OCI-LY7 (cell line): ENCODE measurements at regions not wholly inside any gene's neighbourhood (a gene's known extent, or its start where the extent isn't known, plus 50 kb on each side); places are given as distances from the start of the nearest gene placed in this dataset.

ENCODE experiments used
- BruUV-seq: library from RNA; stranded (reverse); fragments of 400-500 nt; replicated peaks from 2 replicates; lab custom pipeline; 2021; lab: Mats Ljungman, UMichigan
- CTCF ChIA-PET: fragments of 300-600 bp; sonication (Branson Sonifier 250); formaldehyde crosslinking; loops from one replicate; lab custom pipeline; 2022; ENCODE audit warnings: antibody characterized with exemption; ENCODE audit not compliant: unreplicated experiment; lab: Charles Lee
- POLR2A ChIA-PET: fragments of 300-600 bp; sonication (Branson Sonifier 250); formaldehyde crosslinking; loops from one replicate; lab custom pipeline; 2022; ENCODE audit warnings: antibody characterized with exemption; lab: Charles Lee
- DNase-seq: peaks from one replicate; pipeline ENCODE4 v3.0.0-alpha.2; 2015; ENCODE audit warnings: low spot score
- H2AFZ ChIP-seq: fragments of 200-600 bp; sonication (generic), shearing (Covaris generic); 2 replicates; pipeline ENCODE4 v1.6.1; 2014; ENCODE audit warnings: mild to moderate bottlenecking, antibody characterized with exemption, low read length, moderate library complexity
- H3K27ac ChIP-seq: fragments of 200-600 bp; sonication (generic); 2 replicates; pipeline ENCODE4 v1.5.1; 2014; ENCODE audit warnings: mixed run types, low read depth, mild to moderate bottlenecking, moderate library complexity, low read length, inconsistent platforms; ENCODE audit not compliant: poor library complexity, severe bottlenecking
- H3K36me3 ChIP-seq: fragments of 200-600 bp; sonication (generic); 2 replicates; pipeline ENCODE4 v1.6.1; 2014; ENCODE audit warnings: mild to moderate bottlenecking, antibody characterized with exemption, low read length, moderate library complexity, mixed read lengths; ENCODE audit not compliant: insufficient read depth
- H3K4me1 ChIP-seq: fragments of 200-600 bp; sonication (generic); 2 replicates; pipeline ENCODE4 v1.5.1; 2014; ENCODE audit warnings: mild to moderate bottlenecking, low read length; ENCODE audit not compliant: insufficient read depth, poor library complexity, severe bottlenecking
- H3K4me2 ChIP-seq: fragments of 200-600 bp; sonication (generic); 2 replicates; pipeline ENCODE4 v1.6.1; 2014; ENCODE audit warnings: mild to moderate bottlenecking, low read length
- H3K4me3 ChIP-seq: fragments of 200-600 bp; sonication (generic); 2 replicates; pipeline ENCODE4 v1.5.1; 2014; ENCODE audit warnings: mild to moderate bottlenecking, low read depth, low read length; ENCODE audit not compliant: poor library complexity, severe bottlenecking
- H3K79me2 ChIP-seq: fragments of 200-600 bp; sonication (generic); 2 replicates; pipeline ENCODE4 v1.6.1; 2016; ENCODE audit warnings: low read depth, mild to moderate bottlenecking, low read length, moderate library complexity, mixed read lengths; ENCODE audit not compliant: insufficient read depth
- H3K9me2 ChIP-seq: fragments of 200-600 bp; sonication (generic); 2 replicates; pipeline ENCODE4 v1.6.1; 2016; ENCODE audit warnings: mild to moderate bottlenecking, low read length, mixed read lengths; ENCODE audit not compliant: insufficient read depth
- H3K9me3 ChIP-seq: fragments of 200-600 bp; sonication (generic); 2 replicates; pipeline ENCODE4 v1.6.1; 2014; ENCODE audit warnings: mild to moderate bottlenecking, mixed run types, low read length, mixed read lengths
- H4K20me1 ChIP-seq: fragments of 200-600 bp; sonication (generic); 2 replicates; pipeline ENCODE4 v1.6.1; 2014; ENCODE audit warnings: mild to moderate bottlenecking, antibody characterized with exemption, low read length, moderate library complexity, mixed read lengths; ENCODE audit not compliant: insufficient read depth
- CTCF ChIP-seq: fragments of 200-600 bp; sonication (generic); conservative IDR thresholded peaks from 2 replicates; pipeline ENCODE4 v1.5.1; 2014; ENCODE audit warnings: mild to moderate bottlenecking, antibody characterized with exemption, low read length, moderate library complexity, mixed read lengths
- EZH2phosphoT487 ChIP-seq: fragments of 200-600 bp; sonication (generic); IDR thresholded peaks from 2 replicates; pipeline ENCODE4 v1.6.1; 2018; ENCODE audit warnings: low read depth, borderline replicate concordance, mild to moderate bottlenecking, mixed run types, antibody characterized with exemption, low read length, moderate library complexity, mixed read lengths
- intact Hi-C: fragments of 100-400 bp; cut with micrococcal nuclease; formaldehyde crosslinking; loops from one replicate; pipeline ENCODE4 v1.10.0; 2022; ENCODE audit not compliant: unreplicated experiment

DNA sequence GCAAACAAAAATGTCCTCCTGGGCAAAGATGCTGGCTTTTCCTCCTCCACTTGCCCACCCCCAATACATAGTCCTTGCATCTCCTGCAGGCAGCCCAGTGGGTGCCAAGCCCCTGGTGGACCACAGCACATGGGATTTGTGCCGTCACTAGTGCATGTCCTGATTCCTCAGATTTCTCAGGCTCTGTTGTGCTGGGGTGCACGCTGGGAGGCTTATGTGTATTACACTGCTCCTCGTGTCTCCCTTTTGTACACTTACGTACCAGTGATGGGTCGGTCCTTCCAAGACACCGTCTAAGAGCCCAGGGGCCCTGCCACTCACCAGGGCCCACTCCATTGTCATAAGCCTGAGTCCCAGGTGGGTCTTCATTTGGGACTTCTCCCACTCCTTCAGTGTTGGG, 70.1 kb downstream of the PLXNA1 start:
- no peaks in the 10 kb centered on the region for H3K36me3 ChIP-seq

GRCh38 chr3:127053450-127053849, 70.5 kb downstream of the PLXNA1 start:
- TF ChIP-seq EZH2phosphoT487 = no peak
- TF ChIP-seq CTCF = no peak
- H3K4me2 ChIP-seq = no peak overlapping the region
- peaks cover 9% of the 10 kb centered on the region; the same call in 1 of the 2 replicates for H3K9me3 ChIP-seq
- no peaks in the 10 kb centered on the region for H3K79me2 ChIP-seq
- ChIA-PET CTCF (no interaction called here), POLR2A (no interaction called here)
- H4K20me1 ChIP-seq = no peaks in the 10 kb centered on the region
- H3K4me1 ChIP-seq = no peaks in the 10 kb centered on the region
- intact Hi-C loops = no loop called here
- DNase-seq = no peak
- no peak overlapping the region for H2AFZ ChIP-seq
- H3K27ac ChIP-seq = no peak overlapping the region
- no peak overlapping the region for H3K4me3 ChIP-seq
- no peaks in the 10 kb centered on the region for H3K36me3 ChIP-seq
- no peaks in the 10 kb centered on the region for H3K9me2 ChIP-seq
- BruUV-seq = no TSS peak

More for the DNA sequence above, 70.1 kb downstream of the PLXNA1 start:
- H3K4me2 ChIP-seq = no peak overlapping the region
- no peak overlapping the region for H3K27ac ChIP-seq
- no peaks in the 10 kb centered on the region for H3K9me2 ChIP-seq
- H3K79me2 ChIP-seq = no peaks in the 10 kb centered on the region
- no peaks in the 10 kb centered on the region for H3K4me1 ChIP-seq
- H3K9me3 ChIP-seq = peaks cover 9% of the 10 kb centered on the region; the same call in 1 of the 2 replicates
- POLR2A ChIA-PET = no interaction called here
- intact Hi-C loops = no loop called here
- no TSS peak for BruUV-seq
- no peak for TF ChIP-seq CTCF
- TF ChIP-seq EZH2phosphoT487 = no peak
- H2AFZ ChIP-seq = no peak overlapping the region
- no peaks in the 10 kb centered on the region for H4K20me1 ChIP-seq
- CTCF ChIA-PET = no interaction called here
- no peak overlapping the region for H3K4me3 ChIP-seq
- no peak for DNase-seq

DNA sequence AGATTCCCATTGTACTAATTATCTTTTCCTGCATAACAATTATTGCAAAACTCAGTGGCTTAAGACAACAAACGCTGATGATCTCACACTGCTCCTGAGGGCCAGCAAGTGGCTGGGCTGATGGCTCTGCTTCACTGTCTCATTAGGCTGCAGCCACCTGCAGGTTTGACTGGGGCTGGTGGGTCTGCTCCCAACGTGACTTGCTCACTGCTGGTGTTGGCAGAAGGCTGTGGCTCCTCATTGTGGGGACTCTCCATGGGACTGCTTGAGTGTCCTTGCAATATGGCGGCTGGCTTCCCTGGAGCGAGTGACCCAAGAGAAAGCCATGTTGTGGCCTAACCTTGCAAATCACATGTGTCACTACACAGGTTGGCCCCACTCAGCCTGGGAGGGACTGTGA, 71.1 kb downstream of the PLXNA1 start:
- H3K9me3 ChIP-seq = peaks cover 9% of the 10 kb centered on the region; the same call in 1 of the 2 replicates
- TF ChIP-seq EZH2phosphoT487 (no peak), CTCF (no peak)
- H3K4me2 ChIP-seq = no peak overlapping the region
- POLR2A ChIA-PET = no interaction called here
- H4K20me1 ChIP-seq = no peaks in the 10 kb centered on the region
- H2AFZ ChIP-seq = no peak overlapping the region
- BruUV-seq = no TSS peak
- no peak for DNase-seq
- H3K4me3 ChIP-seq = no peak overlapping the region
- CTCF ChIA-PET = no interaction called here
- H3K27ac ChIP-seq = no peak overlapping the region
- intact Hi-C loops = no loop called here
- H3K4me1 ChIP-seq = no peaks in the 10 kb centered on the region
- no peaks in the 10 kb centered on the region for H3K36me3 ChIP-seq
- H3K9me2 ChIP-seq = no peaks in the 10 kb centered on the region
- no peaks in the 10 kb centered on the region for H3K79me2 ChIP-seq
